ENCODE measurements at regions not wholly inside any gene's neighbourhood (a gene's known extent, or its start where the extent isn't known, plus 50 kb on each side); places are given as distances from the start of the nearest gene placed in this dataset.
"Not testable (repeated sequence)": the region's sequence is repeated elsewhere in the genome, so short reads cannot be mapped to it uniquely, and the experiment has no call there.

GRCh38 chr4:73671348-73671747 lies 51.1 kb upstream of the RASSF6 start:
- H3K9me3 ChIP-seq; H3K36me3 ChIP-seq; H3K27me3 ChIP-seq; H3K4me3 ChIP-seq (replicated peaks in 1 of 3); intact Hi-C loops (cut with DNase I); H3K27ac ChIP-seq: not testable (repeated sequence)
- H3K4me1 ChIP-seq: peaks cover 6 to 15% of the 10 kb centered on the region in 2 donors
- peak in 1 of 6 experiments; percentile 7 for TF ChIP-seq CTCF (IDR thresholded peaks at IDR 0.05)
- peak; percentile 11 to 14 for DNase-seq
- 89 to 95% methylated on average over 5 to 6 of the region's 6 CpGs for WGBS, 2 donors

GRCh38 chr4:73673286-73673685 lies 53.0 kb upstream of the RASSF6 start:
- Histone ChIP-seq H3K4me3 (replicated peaks in 1 of 3) (no peak overlapping the region), H3K36me3 (no peaks in the 10 kb centered on the region), H3K4me1 (peaks cover 17 to 28% of the 10 kb centered on the region in 2 donors), H3K27ac (no peak overlapping the region), H3K27me3 (no peaks in the 10 kb centered on the region), H3K9me3 (no peaks in the 10 kb centered on the region)
- TF ChIP-seq CTCF (IDR thresholded peaks at IDR 0.05): no peak
- WGBS, 2 donors: 93 to 95% methylated on average over 9 of the region's 9 CpGs
- intact Hi-C loops (cut with DNase I): no loop called here
- no peak for DNase-seq

DNA sequence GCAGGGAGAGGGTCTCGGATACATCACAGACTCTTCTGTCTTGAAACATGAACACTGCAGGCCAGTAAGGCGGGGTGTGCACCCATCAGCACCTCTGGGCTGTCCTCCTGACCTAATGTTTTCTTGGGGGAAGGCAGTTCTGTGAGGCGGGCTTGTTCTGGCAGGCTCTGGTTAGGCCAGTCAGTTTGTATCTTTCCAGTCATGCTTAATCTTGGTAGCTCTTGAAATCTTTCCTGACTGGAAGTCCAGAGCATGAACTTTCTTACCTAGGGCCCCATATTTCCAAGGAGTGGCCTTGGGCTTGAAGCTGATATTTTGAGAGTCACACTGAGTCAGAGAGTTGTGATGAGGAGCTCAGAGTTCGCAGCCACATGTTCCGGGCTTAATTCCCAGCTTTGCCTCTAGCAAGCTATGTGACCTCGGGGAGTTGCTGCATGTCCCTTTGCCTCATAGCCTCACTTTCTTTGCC lies 54.2 kb upstream of the RASSF6 start:
- 88 to 90% methylated on average over 6 of the region's 6 CpGs for WGBS, 2 donors
- Histone ChIP-seq H3K9me3 (no peaks in the 10 kb centered on the region), H3K27ac (no peak overlapping the region), H3K27me3 (no peaks in the 10 kb centered on the region), H3K4me3 (replicated peaks in 1 of 3) (no peak overlapping the region), H3K4me1 (peaks cover 17 to 23% of the 10 kb centered on the region in 2 donors), H3K36me3 (no peaks in the 10 kb centered on the region)
- intact Hi-C loops (cut with DNase I): no loop called here
- TF ChIP-seq CTCF (IDR thresholded peaks at IDR 0.05): no peak
- TF ChIP-seq POLR2A (IDR thresholded peaks at IDR 0.05): no peak
- DNase-seq: no peak

GRCh38 chr4:73675623-73676022 lies 55.4 kb upstream of the RASSF6 start:
- Histone ChIP-seq H3K36me3 (no peaks in the 10 kb centered on the region), H3K27ac (no peak overlapping the region), H3K9me3 (no peaks in the 10 kb centered on the region), H3K4me3 (replicated peaks in 1 of 3) (no peak overlapping the region), H3K4me1 (peaks cover 17 to 20% of the 10 kb centered on the region in 2 donors), H3K27me3 (no peaks in the 10 kb centered on the region)
- TF ChIP-seq POLR2A (IDR thresholded peaks at IDR 0.05) (no peak), CTCF (IDR thresholded peaks at IDR 0.05) (no peak)
- intact Hi-C loops (cut with DNase I): no loop called here
- no peak for DNase-seq
- WGBS, 2 donors: 59% methylated on average over 2 of the region's 2 CpGs

- H3K4me3 ChIP-seq (replicated peaks in 1 of 3): no peak overlapping the region
- intact Hi-C loops (cut with DNase I): no loop called here
- TF ChIP-seq POLR2A (IDR thresholded peaks at IDR 0.05) (no peak), CTCF (IDR thresholded peaks at IDR 0.05) (no peak)
- no peaks in the 10 kb centered on the region for H3K27me3 ChIP-seq
- WGBS, 2 donors: 87 to 94% methylated on average over 2 of the region's 2 CpGs
- H3K9me3 ChIP-seq: no peaks in the 10 kb centered on the region
- DNase-seq: no peak
- no peaks in the 10 kb centered on the region for H3K36me3 ChIP-seq
- H3K27ac ChIP-seq: peak overlapping the region; percentile 32 to 61 (median 52)
- H3K4me1 ChIP-seq: peaks cover 17 to 20% of the 10 kb centered on the region in 2 donors
Observed at GRCh38 chr4:73676136-73676535, 55.9 kb upstream of the RASSF6 start.
